GM19238 (cell line): ENCODE measurements at regions not wholly inside any gene's neighbourhood (a gene's known extent, or its start where the extent isn't known, plus 50 kb on each side); places are given as distances from the start of the nearest gene placed in this dataset.
A peak's percentile ranks its signal among the peaks of the same experiment; 100 is the strongest.
"Not testable (repeated sequence)": the region's sequence is repeated elsewhere in the genome, so short reads cannot be mapped to it uniquely, and the experiment has no call there.

Experiments
- DNase-seq: peaks from one replicate; pipeline ENCODE4 v3.0.0; 2011; ENCODE audit warnings: low spot score; ENCODE audit not compliant: insufficient read length

- no peak for DNase-seq
Measured at GRCh38 chr7:92916770-92917224, 80.4 kb upstream of the CDK6 start.

- DNase-seq: no peak
Measured at GRCh38 chr7:92915348-92915747, 79.0 kb upstream of the CDK6 start.

- DNase-seq: no peak
Measured at GRCh38 chr7:92914645-92915044, 78.3 kb upstream of the CDK6 start.

- DNase-seq: no peak
Measured at GRCh38 chr7:92913849-92914248, 77.5 kb upstream of the CDK6 start.

- no peak for DNase-seq
Measured at GRCh38 chr7:92910976-92911375, 74.6 kb upstream of the CDK6 start.

GRCh38 chr7:92909686-92910475 is 73.5 kb upstream of the CDK6 start:
- no peak for DNase-seq

- peak; percentile 35 for DNase-seq
Measured at GRCh38 chr7:92904244-92905131, 68.1 kb upstream of the CDK6 start.

GRCh38 chr7:92898798-92899197 is 62.4 kb upstream of the CDK6 start:
- DNase-seq: no peak

GRCh38 chr7:92894857-92895256 is 58.5 kb upstream of the CDK6 start:
- not testable (repeated sequence) for DNase-seq

GRCh38 chr7:92889081-92889480 is 52.7 kb upstream of the CDK6 start:
- no peak for DNase-seq
